PFSK-1 (cell line): ENCODE measurements at regions not wholly inside any gene's neighbourhood (a gene's known extent, or its start where the extent isn't known, plus 50 kb on each side); places are given as distances from the start of the nearest gene placed in this dataset.

ENCODE experiments used
- POLR2AphosphoS5 ChIP-seq: IDR thresholded peaks from 2 replicates; pipeline ENCODE4 v1.6.1; 2012; ENCODE audit warnings: low read depth, mild to moderate bottlenecking, control low read depth, low read length, moderate library complexity
- TAF1 ChIP-seq: IDR thresholded peaks from 2 replicates; pipeline ENCODE4 v1.6.1; 2012; ENCODE audit warnings: low read length, control low read depth, borderline replicate concordance; ENCODE audit not compliant: insufficient read depth

- no peak for TF ChIP-seq POLR2AphosphoS5
- no peak for TF ChIP-seq TAF1
These were observed 401.6 kb downstream of the TMEM232 start for GRCh38 chr5:110324876-110325275.
